Gastrocnemius medialis (tissue), 4 donors: ENCODE measurements at regions not wholly inside any gene's neighbourhood (a gene's known extent, or its start where the extent isn't known, plus 50 kb on each side); places are given as distances from the start of the nearest gene placed in this dataset.

Source experiments
- ATAC-seq, 2 donors: fragments of 150-250 bp; one replicate each; pipeline ENCODE4 v1.9.1; 2016
- DNase-seq, 2 donors: peaks; one replicate each; pipeline ENCODE4 v3.0.0-alpha.2; 2019
- H3K27ac ChIP-seq, 4 donors: fragments of 200-600 bp; sonication (generic); 1 replicate in 1 of 4; 2 replicates in 3 of 4; pipeline ENCODE4 v1.5.1; 2016 to 2018; ENCODE audit warnings: mild to moderate bottlenecking in 2 of 4, moderate library complexity in 1 of 4
- H3K27me3 ChIP-seq, 3 donors: fragments of 200-600 bp; sonication (generic) in 2 of 3; 1 replicate in 1 of 3; 2 replicates in 2 of 3; pipeline versions ENCODE4 v1.5.1 to v1.6.0; 2016 to 2019; ENCODE audit warnings: mild to moderate bottlenecking in 1 of 3, moderate library complexity in 1 of 3
- H3K36me3 ChIP-seq, 2 donors: fragments of 200-600 bp; sonication (generic) in 1 of 2; one replicate each; pipeline ENCODE4 v1.5.1; 2017 to 2018
- H3K4me1 ChIP-seq, 2 donors: fragments of 200-600 bp; sonication (generic) in 1 of 2; one replicate each; pipeline ENCODE4 v1.5.1; 2016 to 2017; ENCODE audit warnings: mild to moderate bottlenecking in 2 of 2
- H3K4me3 ChIP-seq, 4 donors: fragments of 200-600 bp; sonication (generic) in 3 of 4; 1 replicate in 1 of 4; 2 replicates in 3 of 4; pipeline ENCODE4 v1.5.1; 2016 to 2019; ENCODE audit warnings: mild to moderate bottlenecking in 2 of 4
- H3K9me3 ChIP-seq, 3 donors: fragments of 200-600 bp; sonication (generic) in 2 of 3; 1 replicate in 1 of 3; 2 replicates in 2 of 3; pipeline ENCODE4 v1.5.1; 2016 to 2019
- CTCF ChIP-seq, 5 experiments: fragments of 450-650 bp in 3 of 5; fragments of 200-600 bp in 2 of 5; sonication (generic) in 2 of 5; IDR thresholded peaks in 4 of 5; conservative IDR thresholded peaks in 1 of 5; 1 replicate in 4 of 5; 2 replicates in 1 of 5; pipeline ENCODE4 v1.5.1; 2016 to 2019; ENCODE audit warnings: antibody characterized with exemption in 5 of 5, mild to moderate bottlenecking in 3 of 5, moderate library complexity in 3 of 5
- POLR2A ChIP-seq, 2 donors: fragments of 450-650 bp; IDR thresholded peaks; one replicate each; pipeline ENCODE4 v1.6.1; 2017; ENCODE audit warnings: antibody characterized with exemption in 2 of 2, mild to moderate bottlenecking in 2 of 2, moderate library complexity in 2 of 2
- in situ Hi-C, 4 donors: fragments of 200-750 bp; cut with MboI; loops; one replicate each; pipeline versions ENCODE4 v1.15.0 to v1.8.0; 2017; ENCODE audit warnings: low sequenced_read_pairs in 4 of 4
- intact Hi-C: fragments of 100-400 bp; cut with DNase I; formaldehyde crosslinking; loops from one replicate; pipeline ENCODE4 v1.15.1; 2023; ENCODE audit warnings: low total_unique reads

- Histone ChIP-seq H3K4me3 (no peak overlapping the region), H3K27ac (no peak overlapping the region), H3K4me1 (no peaks in the 10 kb centered on the region), H3K36me3 (no peaks in the 10 kb centered on the region), H3K9me3 (no peaks in the 10 kb centered on the region), H3K27me3 (no peaks in the 10 kb centered on the region)
- no peak for TF ChIP-seq POLR2A (IDR thresholded peaks at IDR 0.05)
- in situ Hi-C loops: no loop called here
- DNase-seq: no peak
- intact Hi-C loops: no loop called here
- ATAC-seq: no peak
These were observed 535.0 kb upstream of the ARID1B start for GRCh38 chr6:156242206-156242605.

GRCh38 chr6:156231026-156231765, 546.0 kb upstream of the ARID1B start:
- in situ Hi-C loops: no loop called here
- Histone ChIP-seq H3K27ac (no peak overlapping the region), H3K36me3 (no peaks in the 10 kb centered on the region), H3K9me3 (no peaks in the 10 kb centered on the region), H3K4me3 (no peak overlapping the region), H3K27me3 (no peaks in the 10 kb centered on the region), H3K4me1 (no peaks in the 10 kb centered on the region)
- TF ChIP-seq POLR2A (IDR thresholded peaks at IDR 0.05): no peak
- no peak for TF ChIP-seq CTCF (IDR thresholded peaks at IDR 0.05 in 4 of 5, conservative IDR thresholded peaks at IDR 0.05 in 1 of 5)
- DNase-seq: no peak
- ATAC-seq: no peak
- intact Hi-C loops: no loop called here

GRCh38 chr6:156219973-156220372, 557.2 kb upstream of the ARID1B start:
- no peak for TF ChIP-seq POLR2A (IDR thresholded peaks at IDR 0.05)
- TF ChIP-seq CTCF (IDR thresholded peaks at IDR 0.05 in 4 of 5, conservative IDR thresholded peaks at IDR 0.05 in 1 of 5): no peak
- intact Hi-C loops: no loop called here

GRCh38 chr6:156205678-156206077, 571.5 kb upstream of the ARID1B start:
- in situ Hi-C loops (no loop called here), intact Hi-C loops (no loop called here)
- Histone ChIP-seq H3K27me3 (no peaks in the 10 kb centered on the region), H3K36me3 (no peaks in the 10 kb centered on the region), H3K4me1 (no peaks in the 10 kb centered on the region), H3K4me3 (no peak overlapping the region), H3K27ac (no peak overlapping the region), H3K9me3 (peaks cover 0 to 5% (median 0%) of the 10 kb centered on the region in 3 donors)
- ATAC-seq: no peak
- TF ChIP-seq CTCF (IDR thresholded peaks at IDR 0.05 in 4 of 5, conservative IDR thresholded peaks at IDR 0.05 in 1 of 5) (no peak), POLR2A (IDR thresholded peaks at IDR 0.05) (no peak)
- DNase-seq: no peak

More at GRCh38 chr6:156219973-156220372, 557.2 kb upstream of the ARID1B start:
- in situ Hi-C loops: no loop called here
- Histone ChIP-seq H3K27me3 (no peaks in the 10 kb centered on the region), H3K9me3 (no peaks in the 10 kb centered on the region), H3K4me1 (no peaks in the 10 kb centered on the region), H3K27ac (no peak overlapping the region), H3K4me3 (no peak overlapping the region), H3K36me3 (no peaks in the 10 kb centered on the region)
- ATAC-seq: no peak
- no peak for DNase-seq

- in situ Hi-C loops (no loop called here), intact Hi-C loops (no loop called here)
- ATAC-seq: no peak
These were observed 578.0 kb upstream of the ARID1B start for GRCh38 chr6:156199182-156199581.

More at GRCh38 chr6:156199182-156199581, 578.0 kb upstream of the ARID1B start:
- Histone ChIP-seq H3K4me1 (no peaks in the 10 kb centered on the region), H3K9me3 (no peaks in the 10 kb centered on the region), H3K36me3 (no peaks in the 10 kb centered on the region), H3K27ac (no peak overlapping the region), H3K27me3 (no peaks in the 10 kb centered on the region), H3K4me3 (no peak overlapping the region)
- TF ChIP-seq POLR2A (IDR thresholded peaks at IDR 0.05) (no peak), CTCF (IDR thresholded peaks at IDR 0.05 in 4 of 5, conservative IDR thresholded peaks at IDR 0.05 in 1 of 5) (no peak)
- no peak for DNase-seq
